HFFc6 (cell line): ENCODE measurements at regions not wholly inside any gene's neighbourhood (a gene's known extent, or its start where the extent isn't known, plus 50 kb on each side); places are given as distances from the start of the nearest gene placed in this dataset.

ENCODE experiments used
- DNase-seq: peaks from one replicate; pipeline ENCODE4 v3.0.0-alpha.2; 2018
- H3K27ac Mint-ChIP-seq: 2 replicates; pipeline ENCODE4 v1.8.0; 2020; ENCODE audit warnings: mild to moderate bottlenecking, mixed read lengths
- H3K27me3 Mint-ChIP-seq: 2 replicates; pipeline ENCODE4 v1.8.0; 2021; ENCODE audit warnings: mild to moderate bottlenecking, moderate library complexity, mixed read lengths; ENCODE audit not compliant: insufficient read depth
- H3K36me3 Mint-ChIP-seq: 2 replicates; pipeline ENCODE4 v1.8.0; 2021; ENCODE audit warnings: low read depth, mixed read lengths
- H3K4me1 Mint-ChIP-seq: 2 replicates; pipeline ENCODE4 v1.8.0; 2020; ENCODE audit warnings: low read depth, mixed read lengths
- H3K4me3 Mint-ChIP-seq: 2 replicates; pipeline ENCODE4 v1.8.0; 2020; ENCODE audit warnings: mild to moderate bottlenecking, moderate library complexity, mixed read lengths
- H3K9me3 Mint-ChIP-seq: 2 replicates; pipeline ENCODE4 v1.8.0; 2020; ENCODE audit warnings: mild to moderate bottlenecking, mixed read lengths
- CTCF ChIP-seq: fragments of 200-600 bp; sonication (generic); IDR thresholded peaks from 2 replicates; pipeline ENCODE4 v1.5.0; 2021; ENCODE audit warnings: antibody characterized with exemption, mild to moderate bottlenecking

GRCh38 chr17:77792626-77793025 is 165.9 kb upstream of the TNRC6C start:
- Mint-ChIP-seq H3K4me3 (no peak overlapping the region), H3K36me3 (no peaks in the 10 kb centered on the region), H3K9me3 (no peaks in the 10 kb centered on the region), H3K4me1 (no peaks in the 10 kb centered on the region), H3K27me3 (peaks cover 36% of the 10 kb centered on the region), H3K27ac (no peak overlapping the region)
- no peak for DNase-seq
- no peak for TF ChIP-seq CTCF

- Mint-ChIP-seq H3K27ac (no peak overlapping the region), H3K4me3 (no peak overlapping the region), H3K27me3 (peaks cover 36% of the 10 kb centered on the region), H3K9me3 (no peaks in the 10 kb centered on the region), H3K36me3 (no peaks in the 10 kb centered on the region), H3K4me1 (no peaks in the 10 kb centered on the region)
- no peak for TF ChIP-seq CTCF
- DNase-seq: no peak
These were observed 165.1 kb upstream of the TNRC6C start for GRCh38 chr17:77793146-77793970.

- no peak for TF ChIP-seq CTCF
- Mint-ChIP-seq H3K27ac (no peak overlapping the region), H3K9me3 (no peaks in the 10 kb centered on the region), H3K36me3 (no peaks in the 10 kb centered on the region), H3K27me3 (peaks cover 35% of the 10 kb centered on the region), H3K4me3 (no peak overlapping the region), H3K4me1 (no peaks in the 10 kb centered on the region)
- no peak for DNase-seq
These were observed 164.6 kb upstream of the TNRC6C start for GRCh38 chr17:77793971-77794235.

GRCh38 chr17:77794846-77795245 is 163.7 kb upstream of the TNRC6C start:
- DNase-seq: no peak
- Mint-ChIP-seq H3K4me1 (no peaks in the 10 kb centered on the region), H3K4me3 (no peak overlapping the region), H3K27me3 (peaks cover 31% of the 10 kb centered on the region), H3K9me3 (no peaks in the 10 kb centered on the region), H3K27ac (no peak overlapping the region), H3K36me3 (no peaks in the 10 kb centered on the region)
- no peak for TF ChIP-seq CTCF

GRCh38 chr17:77795685-77796084 is 162.8 kb upstream of the TNRC6C start:
- no peak for DNase-seq
- Mint-ChIP-seq H3K27ac (no peak overlapping the region), H3K36me3 (no peaks in the 10 kb centered on the region), H3K4me3 (no peak overlapping the region), H3K4me1 (no peaks in the 10 kb centered on the region), H3K27me3 (peaks cover 28% of the 10 kb centered on the region), H3K9me3 (no peaks in the 10 kb centered on the region)
- no peak for TF ChIP-seq CTCF
